Panc1 (cell line): ENCODE measurements at regions not wholly inside any gene's neighbourhood (a gene's known extent, or its start where the extent isn't known, plus 50 kb on each side); places are given as distances from the start of the nearest gene placed in this dataset.

Experiments used
- ATAC-seq: fragments of 200-7000 bp; cut with Tn5 transposase; 2 replicates; pipeline ENCODE4 v1.9.1; 2020; ENCODE audit warnings: mild to moderate bottlenecking, moderate library complexity
- BruUV-seq: library from RNA; stranded (reverse); fragments of 400-500 nt; replicated peaks from 2 replicates; lab custom pipeline; 2021; lab: Mats Ljungman, UMichigan
- CTCF ChIA-PET: fragments of 300-600 bp; sonication (Branson Sonifier 250); formaldehyde crosslinking; loops from one replicate; lab custom pipeline; 2022; ENCODE audit warnings: antibody characterized with exemption; lab: Charles Lee
- POLR2A ChIA-PET: fragments of 300-600 bp; sonication (Branson Sonifier 250); formaldehyde crosslinking; loops from one replicate; lab custom pipeline; 2022; ENCODE audit warnings: antibody characterized with exemption; lab: Charles Lee
- DNase-seq: peaks from one replicate; pipeline ENCODE4 v3.0.0-alpha.2; 2010; ENCODE audit warnings: low read depth, low spot score
- H3K27ac ChIP-seq: 2 replicates; pipeline ENCODE4 v1.5.1; 2011; ENCODE audit warnings: mild to moderate bottlenecking, low read length, inconsistent platforms
- H3K27me3 ChIP-seq: fragments of 200-500 bp; sonication (Bioruptor generic); 2 replicates; pipeline ENCODE4 v1.6.0; 2014; ENCODE audit warnings: low read length, inconsistent platforms; ENCODE audit not compliant: control insufficient read depth, insufficient read depth
- H3K36me3 ChIP-seq: fragments of 200-500 bp; sonication (Bioruptor generic); 2 replicates; pipeline ENCODE4 v1.5.1; 2014; ENCODE audit warnings: inconsistent platforms, mild to moderate bottlenecking, low read length, moderate library complexity; ENCODE audit not compliant: control insufficient read depth, insufficient read depth
- H3K4me1 ChIP-seq: 2 replicates; pipeline ENCODE4 v1.5.1; 2011; ENCODE audit warnings: inconsistent platforms, mild to moderate bottlenecking, low read length, moderate library complexity; ENCODE audit not compliant: control insufficient read depth, insufficient read depth
- H3K4me3 ChIP-seq, 2 experiments: 2 replicates each; pipeline ENCODE4 v1.5.1; 2011 to 2012; ENCODE audit warnings: low read depth in 2 of 2, low read length in 2 of 2, mild to moderate bottlenecking in 2 of 2, inconsistent platforms in 1 of 2, moderate library complexity in 1 of 2
- H3K9me3 ChIP-seq: fragments of 200-500 bp; sonication (Bioruptor generic); 2 replicates; pipeline ENCODE4 v1.5.1; 2014; ENCODE audit warnings: low read depth, mild to moderate bottlenecking, inconsistent platforms, low read length, moderate library complexity; ENCODE audit not compliant: control insufficient read depth, insufficient read depth
- CTCF ChIP-seq: fragments of 450-650 bp; IDR thresholded peaks from 2 replicates; pipeline ENCODE4 v1.5.1; 2017; ENCODE audit warnings: mild to moderate bottlenecking
- POLR2AphosphoS5 ChIP-seq: IDR thresholded peaks from 2 replicates; pipeline ENCODE4 v1.6.1; 2012; ENCODE audit warnings: mild to moderate bottlenecking, low read depth, low read length, moderate library complexity
- REST ChIP-seq, 2 experiments: IDR thresholded peaks; 2 replicates each; pipeline ENCODE4 v1.6.1; 2011 to 2012; ENCODE audit warnings: low read depth in 2 of 2, control low read depth in 1 of 2, low read length in 1 of 2, mild to moderate bottlenecking in 1 of 2, moderate library complexity in 1 of 2; ENCODE audit not compliant: insufficient read depth in 1 of 2
- SIN3A ChIP-seq: IDR thresholded peaks from 2 replicates; pipeline ENCODE4 v1.6.1; 2012; ENCODE audit warnings: low read depth, mild to moderate bottlenecking, low read length, moderate library complexity, borderline replicate concordance; ENCODE audit not compliant: insufficient read depth
- TCF7L2 ChIP-seq: IDR thresholded peaks from 2 replicates; pipeline ENCODE4 v1.6.1; 2011; ENCODE audit warnings: mild to moderate bottlenecking, low read depth, low read length, inconsistent platforms
- in situ Hi-C: cut with HindIII; loops from 2 replicates; pipeline ENCODE4 v1.10.0; 2016; ENCODE audit warnings: low sequenced_read_pairs, low pct_unique_long_range_greater_than_20kb
- intact Hi-C: fragments of 100-400 bp; cut with micrococcal nuclease; formaldehyde crosslinking; loops from one replicate; pipeline ENCODE4 v1.10.0; 2022; ENCODE audit not compliant: unreplicated experiment

GRCh38 chr1:22250724-22251123, 107.8 kb upstream of the WNT4 start:
- intact Hi-C loops: no loop called here
- CTCF ChIA-PET: no interaction called here

GRCh38 chr1:22252251-22252650, 109.4 kb upstream of the WNT4 start:
- Histone ChIP-seq H3K27me3 (no peaks in the 10 kb centered on the region), H3K4me1 (0 out of 2 replicates have a peak, but pooled peaks cover 3% of the 10 kb centered on the region), H3K4me3 (no peak overlapping the region), H3K27ac (no peak overlapping the region), H3K9me3 (no peaks in the 10 kb centered on the region), H3K36me3 (no peaks in the 10 kb centered on the region)
- TF ChIP-seq POLR2AphosphoS5 (no peak), SIN3A (no peak), TCF7L2 (no peak), REST (IDR thresholded peaks at IDR 0.05; ENCODE audit: insufficient read depth in 1 of 2, low read depth in 2 of 2, low read length in 1 of 2) (no peak), CTCF (no peak)
- in situ Hi-C loops: no loop called here
- intact Hi-C loops: no loop called here
- ChIA-PET POLR2A (no interaction called here), CTCF (no interaction called here)
- DNase-seq: no peak
- no TSS peak for BruUV-seq
- no peak for ATAC-seq

More at GRCh38 chr1:22250724-22251123, 107.8 kb upstream of the WNT4 start:
- ATAC-seq (no peak), DNase-seq (no peak)
- POLR2A ChIA-PET: no interaction called here
- Histone ChIP-seq H3K4me1 (no peaks in the 10 kb centered on the region), H3K27me3 (no peaks in the 10 kb centered on the region), H3K4me3 (no peak overlapping the region), H3K9me3 (no peaks in the 10 kb centered on the region), H3K27ac (no peak overlapping the region), H3K36me3 (no peaks in the 10 kb centered on the region)
- no TSS peak for BruUV-seq
- in situ Hi-C loops: no loop called here
- TF ChIP-seq TCF7L2 (no peak), REST (IDR thresholded peaks at IDR 0.05; ENCODE audit: insufficient read depth in 1 of 2, low read depth in 2 of 2, low read length in 1 of 2) (no peak), SIN3A (no peak), POLR2AphosphoS5 (no peak), CTCF (no peak)
